ENCODE measurements at regions not wholly inside any gene's neighbourhood (a gene's known extent, or its start where the extent isn't known, plus 50 kb on each side); places are given as distances from the start of the nearest gene placed in this dataset.

DNA sequence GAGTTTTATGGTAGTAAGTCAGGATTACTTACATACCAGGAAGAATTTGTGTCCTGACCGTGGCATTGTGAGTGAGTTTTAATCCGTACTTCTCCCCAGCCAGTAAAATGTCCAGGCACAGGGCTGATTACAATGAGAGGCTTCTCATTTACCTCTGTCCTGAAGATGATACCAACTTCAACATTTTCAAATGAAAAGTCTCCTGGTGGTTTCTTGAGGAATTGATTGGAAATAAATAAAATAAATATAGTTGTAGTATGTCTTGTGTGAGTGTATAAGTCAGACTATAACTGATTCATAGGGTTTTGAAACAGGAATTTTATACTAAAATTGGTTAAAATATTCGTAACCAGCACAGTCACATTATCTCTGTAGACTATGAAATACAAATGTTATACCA, 382.5 kb downstream of the ETS1 start:
- Histone ChIP-seq H3K36me3 (replicated peaks in 1 of 2; ENCODE audit: control insufficient read depth in 1 of 2, insufficient read depth in 2 of 2, low read length in 1 of 2) (peaks cover 0 to 4% of the 10 kb centered on the region in 2 experiments), H3K4me2 (no peak overlapping the region), H3K79me2 (ENCODE audit: insufficient read depth) (no peaks in the 10 kb centered on the region), H3K4me1 (ENCODE audit: control insufficient read depth in 1 of 2, insufficient read depth in 2 of 2, low read depth in 1 of 2, low read length in 1 of 2) (peaks cover 3 to 23% of the 10 kb centered on the region in 2 experiments), H3K9me3 (no peaks in the 10 kb centered on the region), H3K27me3 (ENCODE audit: insufficient read depth) (no peaks in the 10 kb centered on the region), H3K9me2 (no peaks in the 10 kb centered on the region), H2AFZ (ENCODE audit: low read depth) (no peak overlapping the region), H3F3A (replicated peaks; ENCODE audit: insufficient read depth) (peaks cover 32% of the 10 kb centered on the region), H3K4me3 (ENCODE audit: low read depth in 2 of 2, low read length in 1 of 2) (no peak overlapping the region), H3K27ac (ENCODE audit: low read depth in 2 of 2, low read length in 1 of 2) (no peak overlapping the region), H3K9ac (no peak overlapping the region), H4K20me1 (ENCODE audit: insufficient read depth) (no peaks in the 10 kb centered on the region)
- POLR2A ChIA-PET: no interaction called here
- WGBS (ENCODE audit: low lambda C conversion rate): 93% methylated on average over 3 of the region's 3 CpGs
- CTCF ChIA-PET: no interaction called here
- TF ChIP-seq, protein P1, sequence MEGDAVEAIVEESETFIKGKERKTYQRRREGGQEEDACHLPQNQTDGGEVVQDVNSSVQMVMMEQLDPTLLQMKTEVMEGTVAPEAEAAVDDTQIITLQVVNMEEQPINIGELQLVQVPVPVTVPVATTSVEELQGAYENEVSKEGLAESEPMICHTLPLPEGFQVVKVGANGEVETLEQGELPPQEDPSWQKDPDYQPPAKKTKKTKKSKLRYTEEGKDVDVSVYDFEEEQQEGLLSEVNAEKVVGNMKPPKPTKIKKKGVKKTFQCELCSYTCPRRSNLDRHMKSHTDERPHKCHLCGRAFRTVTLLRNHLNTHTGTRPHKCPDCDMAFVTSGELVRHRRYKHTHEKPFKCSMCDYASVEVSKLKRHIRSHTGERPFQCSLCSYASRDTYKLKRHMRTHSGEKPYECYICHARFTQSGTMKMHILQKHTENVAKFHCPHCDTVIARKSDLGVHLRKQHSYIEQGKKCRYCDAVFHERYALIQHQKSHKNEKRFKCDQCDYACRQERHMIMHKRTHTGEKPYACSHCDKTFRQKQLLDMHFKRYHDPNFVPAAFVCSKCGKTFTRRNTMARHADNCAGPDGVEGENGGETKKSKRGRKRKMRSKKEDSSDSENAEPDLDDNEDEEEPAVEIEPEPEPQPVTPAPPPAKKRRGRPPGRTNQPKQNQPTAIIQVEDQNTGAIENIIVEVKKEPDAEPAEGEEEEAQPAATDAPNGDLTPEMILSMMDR (IDR thresholded peaks at IDR 0.05): peak; percentile 17; the same call in 1 of the 2 replicates
- TF ChIP-seq REST (IDR thresholded peaks at IDR 0.05; ENCODE audit: low read depth, low read length) (no peak), TEAD4 (IDR thresholded peaks at IDR 0.05; ENCODE audit: borderline replicate concordance, insufficient read depth) (no peak), CHD2 (IDR thresholded peaks at IDR 0.05; ENCODE audit: low read length, partially characterized antibody) (no peak), FOXM1 (IDR thresholded peaks at IDR 0.05; ENCODE audit: low read depth) (no peak), GABPA (IDR thresholded peaks at IDR 0.05; ENCODE audit: low read depth) (no peak), ELF1 (IDR thresholded peaks at IDR 0.05) (no peak)
- no peak for DNase-seq

DNA sequence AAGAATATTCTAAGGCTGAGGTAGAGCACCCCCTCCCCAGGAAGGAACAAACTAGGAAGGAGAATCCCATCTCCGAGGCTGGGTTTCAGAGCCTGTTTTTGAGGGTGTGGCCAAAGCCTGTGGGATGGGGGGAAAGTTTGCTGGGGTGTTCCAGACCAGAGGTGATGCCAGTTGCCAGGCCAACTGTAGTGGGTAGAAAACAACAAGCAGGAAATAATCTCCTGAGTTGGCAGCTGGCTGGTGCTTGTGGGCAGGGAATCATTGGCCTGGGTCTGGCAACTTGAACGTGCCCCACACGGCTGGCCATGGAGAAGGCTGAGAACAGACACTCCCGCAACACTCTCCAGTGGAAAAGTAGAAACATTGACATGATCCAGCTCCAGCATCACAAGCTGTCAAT, 385.6 kb downstream of the ETS1 start:
- Histone ChIP-seq H3K9me2 (no peaks in the 10 kb centered on the region), H3K4me3 (ENCODE audit: low read depth in 2 of 2, low read length in 1 of 2) (no peak overlapping the region), H3K4me1 (ENCODE audit: control insufficient read depth in 1 of 2, insufficient read depth in 2 of 2, low read depth in 1 of 2, low read length in 1 of 2) (peaks cover 0 to 3% of the 10 kb centered on the region in 2 experiments; a peak in 2 of 4 replicates), H4K20me1 (ENCODE audit: insufficient read depth) (no peaks in the 10 kb centered on the region), H3K27ac (ENCODE audit: low read depth in 2 of 2, low read length in 1 of 2) (no peak overlapping the region; a peak in 1 of 4 replicates), H3F3A (replicated peaks; ENCODE audit: insufficient read depth) (peaks cover 1% of the 10 kb centered on the region), H3K4me2 (no peak overlapping the region), H3K36me3 (replicated peaks in 1 of 2; ENCODE audit: control insufficient read depth in 1 of 2, insufficient read depth in 2 of 2, low read length in 1 of 2) (peaks cover 0 to 4% of the 10 kb centered on the region in 2 experiments), H2AFZ (ENCODE audit: low read depth) (no peak overlapping the region), H3K27me3 (ENCODE audit: insufficient read depth) (no peaks in the 10 kb centered on the region), H3K79me2 (ENCODE audit: insufficient read depth) (no peaks in the 10 kb centered on the region), H3K9me3 (no peaks in the 10 kb centered on the region), H3K9ac (no peak overlapping the region)
- WGBS (ENCODE audit: low lambda C conversion rate): 88% methylated on average over 4 of the region's 4 CpGs
- POLR2A ChIA-PET: no interaction called here
- CTCF ChIA-PET: interaction anchor here (0.8 to 1.1 kb wide), 2 partner anchors 13 to 31 kb away, joined by 3 read pairs; no protein-coding TSS in a partner anchor
- DNase-seq: no peak
- TF ChIP-seq USF2 (IDR thresholded peaks at IDR 0.05; ENCODE audit: borderline replicate concordance, low read depth, low read length) (no peak), EZH2phosphoT487 (IDR thresholded peaks at IDR 0.05; ENCODE audit: borderline replicate concordance, low read depth) (no peak), ELF1 (IDR thresholded peaks at IDR 0.05) (no peak), IRF3 (IDR thresholded peaks at IDR 0.05; ENCODE audit: low read depth, low read length) (no peak), TCF12 (IDR thresholded peaks at IDR 0.05) (no peak), MAX (IDR thresholded peaks at IDR 0.05; ENCODE audit: low read depth) (no peak), MXI1 (IDR thresholded peaks at IDR 0.05; ENCODE audit: low read depth, low read length) (no peak), JUND (IDR thresholded peaks at IDR 0.05) (no peak), PBX3 (IDR thresholded peaks at IDR 0.05) (no peak), NFIC (IDR thresholded peaks at IDR 0.05; ENCODE audit: borderline replicate concordance) (no peak), FOXJ3 (CRISPR knock-in tag; IDR thresholded peaks at IDR 0.05) (no peak), TEAD4 (IDR thresholded peaks at IDR 0.05; ENCODE audit: borderline replicate concordance, insufficient read depth) (no peak)

All from SK-N-SH (cell line).